ENCODE measurements at regions not wholly inside any gene's neighbourhood (a gene's known extent, or its start where the extent isn't known, plus 50 kb on each side); places are given as distances from the start of the nearest gene placed in this dataset.

DNA sequence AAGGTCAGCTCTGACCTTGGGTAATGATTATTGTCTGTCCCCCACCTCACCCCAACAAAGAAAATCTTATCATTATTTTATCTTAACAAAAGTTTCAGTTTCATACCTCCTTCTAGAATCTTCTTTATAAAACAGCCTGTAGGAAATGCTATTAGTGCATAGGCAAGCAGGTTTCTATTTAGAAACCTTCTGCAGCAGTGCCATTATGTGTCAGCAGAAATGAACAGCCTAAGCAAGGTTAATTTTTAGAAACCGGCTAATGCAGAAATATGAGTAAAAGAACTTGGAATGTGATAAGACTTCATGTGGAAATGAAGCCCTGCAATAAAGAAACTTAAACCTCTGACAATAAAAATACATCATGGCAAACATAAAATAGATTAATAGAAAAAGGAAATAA lies 814.4 kb downstream of the FSCB start:
- Histone ChIP-seq H3K9me1 (ENCODE audit: insufficient read depth, low read length) (no peaks in the 10 kb centered on the region), H3K4me2 (ENCODE audit: low read depth, low read length) (no peak overlapping the region), H3K4ac (ENCODE audit: low read depth, low read length) (no peak overlapping the region), H2BK15ac (ENCODE audit: low read depth, low read length) (no peak overlapping the region), H4K20me1 (ENCODE audit: insufficient read depth, low read length) (no peaks in the 10 kb centered on the region), H3K36me3 (ENCODE audit: control insufficient read depth, insufficient read depth, low read length) (no peaks in the 10 kb centered on the region), H3K23ac (ENCODE audit: low read depth, low read length) (no peak overlapping the region), H3K27me3 (ENCODE audit: control insufficient read depth, insufficient read depth, low read length) (no peaks in the 10 kb centered on the region), H4K8ac (ENCODE audit: low read depth in 2 of 2, low read length in 2 of 2) (no peak overlapping the region), H2BK120ac (ENCODE audit: low read depth, low read length) (no peak overlapping the region), H3K27ac (ENCODE audit: insufficient read depth, low read length) (no peak overlapping the region), H4K5ac (ENCODE audit: low read depth, low read length) (no peak overlapping the region), H2AFZ (replicated peaks; ENCODE audit: low read length, poor library complexity) (no peak overlapping the region), H3K9me3 (ENCODE audit: control insufficient read depth, insufficient read depth, low read length) (no peaks in the 10 kb centered on the region), H2BK5ac (ENCODE audit: low read depth, low read length, poor library complexity, severe bottlenecking) (no peak overlapping the region), H3K9ac (ENCODE audit: low read depth, low read length) (no peak overlapping the region), H2AK9ac (replicated peaks; ENCODE audit: low read depth, low read length, poor library complexity) (no peak overlapping the region), H2BK20ac (ENCODE audit: low read depth, low read length) (no peak overlapping the region), H3K56ac (ENCODE audit: extremely low read depth, insufficient read depth, low read length) (no peak overlapping the region), H4K91ac (ENCODE audit: insufficient read depth, low read depth, low read length) (no peak overlapping the region), H3K79me1 (ENCODE audit: low read depth in 1 of 2, low read length in 2 of 2) (no peaks in the 10 kb centered on the region), H3K4me3 (ENCODE audit: insufficient read depth, low read depth, low read length) (no peak overlapping the region), H3K4me1 (ENCODE audit: control insufficient read depth, insufficient read depth, low read length) (no peaks in the 10 kb centered on the region), H2AK5ac (ENCODE audit: low read depth, low read length) (no peak overlapping the region), H3K18ac (ENCODE audit: low read depth, low read length) (no peak overlapping the region), H3K14ac (replicated peaks; ENCODE audit: low read depth, low read length) (no peak overlapping the region)
- no peak for TF ChIP-seq RCOR1 (IDR thresholded peaks at IDR 0.05; ENCODE audit: insufficient replicate concordance, low read length)
- TF ChIP-seq, protein P1, sequence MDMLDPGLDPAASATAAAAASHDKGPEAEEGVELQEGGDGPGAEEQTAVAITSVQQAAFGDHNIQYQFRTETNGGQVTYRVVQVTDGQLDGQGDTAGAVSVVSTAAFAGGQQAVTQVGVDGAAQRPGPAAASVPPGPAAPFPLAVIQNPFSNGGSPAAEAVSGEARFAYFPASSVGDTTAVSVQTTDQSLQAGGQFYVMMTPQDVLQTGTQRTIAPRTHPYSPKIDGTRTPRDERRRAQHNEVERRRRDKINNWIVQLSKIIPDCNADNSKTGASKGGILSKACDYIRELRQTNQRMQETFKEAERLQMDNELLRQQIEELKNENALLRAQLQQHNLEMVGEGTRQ (IDR thresholded peaks at IDR 0.05; ENCODE audit: low read depth, low read length), result no peak
- TF ChIP-seq BHLHE40 (IDR thresholded peaks at IDR 0.05; ENCODE audit: low read depth, low read length), result no peak
- TF ChIP-seq CEBPB (IDR thresholded peaks at IDR 0.05; ENCODE audit: low read depth, low read length), result no peak
- TF ChIP-seq FOS (IDR thresholded peaks at IDR 0.05; ENCODE audit: low read depth, low read length), result no peak
- no peak for TF ChIP-seq RAD21 (IDR thresholded peaks at IDR 0.05; ENCODE audit: low read length)
- no peak for TF ChIP-seq CTCF (conservative IDR thresholded peaks at IDR 0.05; ENCODE audit: low read depth, low read length)
- BruUV-seq (replicated peaks), result no TSS peak
- in situ Hi-C loops (cut with MboI; ENCODE audit: low sequenced_read_pairs) (no loop called here), intact Hi-C loops (cut with micrococcal nuclease) (no loop called here), dilution Hi-C loops (cut with HindIII; ENCODE audit: low sequenced_read_pairs, unreplicated experiment) (no loop called here)
- DNase-seq (no peak), ATAC-seq (ENCODE audit: low read depth) (no peak)
- no CpG with 5 or more reads among the region's 1 CpG for WGBS, 2 experiments (ENCODE audit: extremely low coverage in 2 of 2, insufficient read length in 1 of 2)
- CTCF ChIA-PET, result no interaction called here
- POLR2A ChIA-PET (ENCODE audit: unreplicated experiment), result no interaction called here
